ENCODE measurements at regions not wholly inside any gene's neighbourhood (a gene's known extent, or its start where the extent isn't known, plus 50 kb on each side); places are given as distances from the start of the nearest gene placed in this dataset.

DNA sequence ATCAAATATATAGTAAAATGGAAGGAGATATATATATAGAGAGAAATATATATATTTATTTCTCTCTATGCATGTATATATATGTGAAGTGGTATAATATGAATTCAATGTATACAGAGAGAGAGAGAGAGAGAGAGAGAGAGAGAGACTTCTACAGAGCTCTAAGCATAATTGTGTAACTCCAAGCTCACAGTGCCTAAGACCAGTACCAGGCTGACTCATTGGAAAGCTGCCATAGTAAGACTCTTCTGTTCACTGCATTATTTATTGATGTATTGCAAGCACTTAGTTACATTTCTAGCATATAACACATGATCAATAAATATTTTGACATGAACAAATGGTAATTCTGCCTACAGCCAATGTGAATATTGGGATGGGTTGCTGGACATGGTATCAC is 1734.7 kb downstream of the SLITRK1 start:
- no peak overlapping the region for H3K4me3 ChIP-seq (ENCODE audit: low read length in 3 of 3)
- no peaks in the 10 kb centered on the region for H3K27me3 ChIP-seq (ENCODE audit: control insufficient read depth, insufficient read depth, low read length)
- DNase-seq (no peak), FAIRE-seq (no peak)
- no peak overlapping the region for H3K27ac ChIP-seq (ENCODE audit: low read depth in 2 of 2, low read length in 2 of 2)
- H3K9me3 ChIP-seq (ENCODE audit: control insufficient read depth in 2 of 3, insufficient read depth in 1 of 3, low read length in 3 of 3) = no peaks in the 10 kb centered on the region
- H3K36me3 ChIP-seq (ENCODE audit: control insufficient read depth in 2 of 3, insufficient read depth in 3 of 3, low read length in 3 of 3) = no peaks in the 10 kb centered on the region
- no peak overlapping the region for H3K9ac ChIP-seq (ENCODE audit: low read length in 3 of 3)
- H3K4me1 ChIP-seq (ENCODE audit: control insufficient read depth in 2 of 3, insufficient read depth in 2 of 3, low read depth in 1 of 3, low read length in 3 of 3) = no peaks in the 10 kb centered on the region
- TF ChIP-seq, protein P1, sequence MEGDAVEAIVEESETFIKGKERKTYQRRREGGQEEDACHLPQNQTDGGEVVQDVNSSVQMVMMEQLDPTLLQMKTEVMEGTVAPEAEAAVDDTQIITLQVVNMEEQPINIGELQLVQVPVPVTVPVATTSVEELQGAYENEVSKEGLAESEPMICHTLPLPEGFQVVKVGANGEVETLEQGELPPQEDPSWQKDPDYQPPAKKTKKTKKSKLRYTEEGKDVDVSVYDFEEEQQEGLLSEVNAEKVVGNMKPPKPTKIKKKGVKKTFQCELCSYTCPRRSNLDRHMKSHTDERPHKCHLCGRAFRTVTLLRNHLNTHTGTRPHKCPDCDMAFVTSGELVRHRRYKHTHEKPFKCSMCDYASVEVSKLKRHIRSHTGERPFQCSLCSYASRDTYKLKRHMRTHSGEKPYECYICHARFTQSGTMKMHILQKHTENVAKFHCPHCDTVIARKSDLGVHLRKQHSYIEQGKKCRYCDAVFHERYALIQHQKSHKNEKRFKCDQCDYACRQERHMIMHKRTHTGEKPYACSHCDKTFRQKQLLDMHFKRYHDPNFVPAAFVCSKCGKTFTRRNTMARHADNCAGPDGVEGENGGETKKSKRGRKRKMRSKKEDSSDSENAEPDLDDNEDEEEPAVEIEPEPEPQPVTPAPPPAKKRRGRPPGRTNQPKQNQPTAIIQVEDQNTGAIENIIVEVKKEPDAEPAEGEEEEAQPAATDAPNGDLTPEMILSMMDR (IDR thresholded peaks at IDR 0.05; ENCODE audit: borderline replicate concordance, extremely low read depth, insufficient read depth) = no peak
- intact Hi-C loops (cut with DNase I) = no loop called here

DNA sequence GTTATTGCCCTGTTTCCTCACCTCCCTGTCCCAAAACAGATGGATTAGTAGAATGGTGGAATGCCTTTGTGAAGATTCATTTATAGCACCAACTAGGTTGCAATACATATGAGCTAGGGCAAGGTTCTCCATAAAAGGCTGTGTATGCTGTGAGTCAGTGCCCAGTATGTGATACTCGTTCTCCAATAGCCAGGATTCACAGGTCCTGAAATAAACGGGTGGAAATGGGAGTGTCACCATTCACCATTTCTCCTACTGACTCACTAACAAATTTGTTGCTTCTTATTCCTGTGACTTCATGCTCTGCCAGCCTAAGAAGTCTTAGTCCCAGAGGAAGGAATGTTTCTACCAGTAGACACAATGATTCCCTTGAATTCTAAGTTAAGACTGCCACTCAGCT is 1745.4 kb downstream of the SLITRK1 start:
- no peak overlapping the region for H3K27ac ChIP-seq (ENCODE audit: low read depth in 2 of 2, low read length in 2 of 2)
- no peaks in the 10 kb centered on the region for H3K9me3 ChIP-seq (ENCODE audit: control insufficient read depth in 2 of 3, insufficient read depth in 1 of 3, low read length in 3 of 3)
- no peaks in the 10 kb centered on the region for H3K27me3 ChIP-seq (ENCODE audit: control insufficient read depth, insufficient read depth, low read length)
- no peaks in the 10 kb centered on the region for H3K4me1 ChIP-seq (ENCODE audit: control insufficient read depth in 2 of 3, insufficient read depth in 2 of 3, low read depth in 1 of 3, low read length in 3 of 3)
- DNase-seq = no peak
- intact Hi-C loops (cut with DNase I) = no loop called here
- H3K9ac ChIP-seq (ENCODE audit: low read length in 3 of 3) = no peak overlapping the region
- no peaks in the 10 kb centered on the region for H3K36me3 ChIP-seq (ENCODE audit: control insufficient read depth in 2 of 3, insufficient read depth in 3 of 3, low read length in 3 of 3)
- TF ChIP-seq, protein P1 (IDR thresholded peaks at IDR 0.05; ENCODE audit: borderline replicate concordance, extremely low read depth, insufficient read depth) = no peak
- H3K4me3 ChIP-seq (ENCODE audit: low read length in 3 of 3) = no peak overlapping the region
- no peak for FAIRE-seq

DNA sequence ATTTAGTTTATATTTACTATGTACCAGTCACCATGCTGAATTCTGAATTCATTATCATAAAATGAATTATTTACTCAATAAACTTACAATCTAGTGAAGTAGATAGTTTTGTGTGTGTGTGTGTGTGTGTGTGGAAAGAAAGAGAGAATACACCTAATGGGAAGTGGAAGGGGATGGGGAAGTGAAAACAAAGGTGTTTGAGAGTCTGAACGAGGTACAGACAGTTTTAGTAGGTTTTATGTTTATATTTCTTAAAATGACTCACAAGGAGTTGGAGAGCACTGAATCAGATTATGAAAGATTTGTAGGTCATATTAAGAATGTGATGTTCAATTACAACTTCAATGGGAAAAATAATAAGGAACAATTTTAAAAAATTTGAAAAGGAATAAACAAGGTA is 1753.0 kb downstream of the SLITRK1 start:
- no peaks in the 10 kb centered on the region for H3K36me3 ChIP-seq (ENCODE audit: control insufficient read depth in 2 of 3, insufficient read depth in 3 of 3, low read length in 3 of 3)
- FAIRE-seq (no peak), DNase-seq (no peak)
- H3K27ac ChIP-seq (ENCODE audit: low read depth in 2 of 2, low read length in 2 of 2) = no peak overlapping the region
- intact Hi-C loops (cut with DNase I) = no loop called here
- H3K9ac ChIP-seq (ENCODE audit: low read length in 3 of 3) = no peak overlapping the region
- H3K27me3 ChIP-seq (ENCODE audit: control insufficient read depth, insufficient read depth, low read length) = no peaks in the 10 kb centered on the region
- H3K4me3 ChIP-seq (ENCODE audit: low read length in 3 of 3) = no peak overlapping the region
- no peaks in the 10 kb centered on the region for H3K4me1 ChIP-seq (ENCODE audit: control insufficient read depth in 2 of 3, insufficient read depth in 2 of 3, low read depth in 1 of 3, low read length in 3 of 3)
- TF ChIP-seq, protein P1 (IDR thresholded peaks at IDR 0.05; ENCODE audit: borderline replicate concordance, extremely low read depth, insufficient read depth) = no peak
- no peaks in the 10 kb centered on the region for H3K9me3 ChIP-seq (ENCODE audit: control insufficient read depth in 2 of 3, insufficient read depth in 1 of 3, low read length in 3 of 3)

DNA sequence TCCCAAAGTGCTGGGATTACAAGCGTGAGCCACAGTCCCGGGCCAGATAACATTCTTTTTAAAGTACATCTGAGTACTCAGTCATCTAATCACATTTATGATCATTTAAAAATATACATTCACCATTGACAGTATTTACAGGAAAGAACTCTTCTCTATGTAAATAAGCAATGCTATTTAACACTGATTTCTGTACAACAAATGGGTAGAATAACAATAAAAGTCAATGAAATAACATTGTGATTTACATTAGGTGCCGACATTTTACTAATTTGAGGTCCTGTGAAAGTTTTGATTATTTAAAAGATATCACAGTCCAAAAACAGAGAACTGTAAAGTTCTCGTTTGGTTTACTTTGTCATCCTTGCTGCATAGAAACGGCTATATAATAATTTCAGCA is 1763.7 kb downstream of the SLITRK1 start:
- no peak for FAIRE-seq
- H3K27ac ChIP-seq (ENCODE audit: low read depth in 2 of 2, low read length in 2 of 2) = no peak overlapping the region
- H3K4me1 ChIP-seq (ENCODE audit: control insufficient read depth in 2 of 3, insufficient read depth in 2 of 3, low read depth in 1 of 3, low read length in 3 of 3) = no peaks in the 10 kb centered on the region
- DNase-seq = no peak
- intact Hi-C loops (cut with DNase I) = no loop called here
- TF ChIP-seq, protein P1 (IDR thresholded peaks at IDR 0.05; ENCODE audit: borderline replicate concordance, extremely low read depth, insufficient read depth) = no peak
- no peaks in the 10 kb centered on the region for H3K36me3 ChIP-seq (ENCODE audit: control insufficient read depth in 2 of 3, insufficient read depth in 3 of 3, low read length in 3 of 3)
- H3K9ac ChIP-seq (ENCODE audit: low read length in 3 of 3) = no peak overlapping the region
- peaks cover 0 to 3% (median 0%) of the 10 kb centered on the region in 3 donors for H3K9me3 ChIP-seq (ENCODE audit: control insufficient read depth in 2 of 3, insufficient read depth in 1 of 3, low read length in 3 of 3)
- H3K27me3 ChIP-seq (ENCODE audit: control insufficient read depth, insufficient read depth, low read length) = no peaks in the 10 kb centered on the region
- no peak overlapping the region for H3K4me3 ChIP-seq (ENCODE audit: low read length in 3 of 3)
